CD4-positive, alpha-beta T cell treated with Interleukin-12 subunit alpha and Interleukin-12 subunit beta, for 1 hour (primary cell): ENCODE measurements at regions not wholly inside any gene's neighbourhood (a gene's known extent, or its start where the extent isn't known, plus 50 kb on each side); places are given as distances from the start of the nearest gene placed in this dataset.

Experiments
- DNase-seq: peaks from one replicate; pipeline ENCODE4 v3.0.0-alpha.2; 2020

GRCh38 chr9:126095546-126096190 lies 231.0 kb upstream of the MVB12B start:
- DNase-seq, result no peak

DNA sequence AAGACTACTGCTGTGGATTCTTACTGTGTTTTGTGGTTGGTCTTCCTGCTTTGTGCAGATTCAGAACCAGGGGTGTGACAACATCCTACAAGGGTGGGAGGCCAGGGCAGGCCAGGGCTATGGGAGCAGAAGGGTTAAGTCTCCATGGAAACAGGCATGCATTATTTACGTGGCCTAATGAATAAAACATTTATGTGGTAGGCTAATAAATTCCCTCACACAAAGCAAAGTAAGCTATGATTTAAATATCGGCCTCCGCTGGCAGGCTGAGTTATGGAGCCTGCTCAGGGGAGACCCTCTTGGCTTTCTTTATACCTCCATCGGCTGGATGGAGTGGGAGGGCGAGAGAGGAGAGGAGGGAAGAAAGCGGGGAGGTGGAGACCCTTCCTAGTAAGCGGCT lies 230.3 kb upstream of the MVB12B start:
- no peak for DNase-seq

DNA sequence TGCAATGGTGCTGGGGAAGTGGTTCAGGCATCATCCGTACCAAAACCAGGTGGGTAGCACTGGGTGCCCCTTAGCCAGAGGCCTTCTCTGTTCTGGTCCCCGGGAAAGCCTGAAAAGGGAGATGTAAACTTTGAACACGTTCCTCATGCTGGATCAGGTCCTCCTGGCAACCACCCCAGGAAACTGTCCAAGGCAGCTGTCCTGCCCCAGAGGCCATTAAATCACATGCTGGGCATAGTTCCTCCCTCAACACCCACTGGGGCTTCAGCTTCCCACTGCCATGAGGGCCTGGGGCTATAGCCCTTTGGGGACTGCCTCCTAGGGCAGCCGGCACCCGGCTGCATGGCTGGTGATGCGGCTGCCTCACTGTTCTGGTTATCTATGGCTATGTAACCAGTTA lies 228.9 kb upstream of the MVB12B start:
- DNase-seq, result no peak

DNA sequence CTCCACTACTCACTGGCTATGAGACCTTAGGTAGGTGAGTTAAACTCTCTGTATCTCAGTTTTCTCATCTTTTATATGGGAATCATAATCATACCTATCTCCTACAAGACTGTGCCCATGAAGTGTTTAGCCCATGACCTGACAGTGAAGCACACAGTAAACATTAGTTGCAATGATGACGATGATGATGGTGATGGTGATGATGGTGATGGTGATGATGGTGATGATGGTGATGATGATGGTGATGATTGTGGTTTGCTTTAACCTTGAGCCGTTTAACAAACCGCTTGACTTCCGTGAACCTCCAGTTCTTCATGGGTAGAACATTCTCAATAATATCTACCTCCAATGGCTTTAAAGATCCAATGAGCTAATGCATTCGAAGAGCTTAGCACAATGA lies 220.2 kb upstream of the MVB12B start:
- no peak for DNase-seq

DNA sequence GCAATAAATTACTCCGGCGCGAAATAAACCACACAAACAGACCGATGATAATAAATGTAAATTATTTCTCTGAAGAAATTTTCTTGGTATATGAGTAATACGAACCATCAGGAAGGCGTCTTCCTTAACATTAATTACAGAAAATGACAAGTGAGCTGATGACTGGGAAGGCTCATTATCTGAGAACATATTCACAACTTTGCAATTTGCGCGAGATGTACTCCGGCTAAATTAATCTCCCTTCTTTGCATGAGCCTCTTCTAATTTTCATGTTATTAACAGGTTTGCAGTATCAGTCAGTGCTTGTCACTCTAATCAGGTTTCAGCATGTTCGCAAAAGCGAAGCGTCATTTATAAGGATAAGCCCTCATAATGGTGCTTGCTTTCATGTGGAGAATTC lies 218.9 kb upstream of the MVB12B start:
- DNase-seq, result no peak

DNA sequence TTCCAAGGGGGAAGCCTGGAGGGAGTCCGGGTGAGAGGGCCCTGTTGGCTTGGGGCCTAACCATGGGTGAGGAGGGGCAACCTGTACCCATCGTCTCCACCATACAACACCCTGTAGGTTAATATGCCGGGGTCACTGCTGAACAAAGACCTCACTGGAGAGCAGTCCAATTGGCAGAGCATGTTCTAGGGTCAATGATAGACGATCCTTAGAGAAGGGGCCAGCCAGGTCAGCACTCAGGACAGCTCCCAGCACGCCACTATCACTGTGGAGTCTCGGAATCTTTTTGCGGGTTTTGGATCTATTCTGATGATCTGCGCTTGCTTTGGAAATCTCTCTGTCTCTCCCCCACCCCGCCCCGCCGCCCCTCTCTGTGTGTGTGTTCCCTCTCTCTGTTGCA lies 218.4 kb upstream of the MVB12B start:
- no peak for DNase-seq

- no peak for DNase-seq
Observed at GRCh38 chr9:126109575-126109974, 217.1 kb upstream of the MVB12B start.

GRCh38 chr9:126111556-126111955 lies 215.1 kb upstream of the MVB12B start:
- DNase-seq, result no peak

- DNase-seq, result no peak
Observed at GRCh38 chr9:126112135-126112720, 214.4 kb upstream of the MVB12B start.

DNA sequence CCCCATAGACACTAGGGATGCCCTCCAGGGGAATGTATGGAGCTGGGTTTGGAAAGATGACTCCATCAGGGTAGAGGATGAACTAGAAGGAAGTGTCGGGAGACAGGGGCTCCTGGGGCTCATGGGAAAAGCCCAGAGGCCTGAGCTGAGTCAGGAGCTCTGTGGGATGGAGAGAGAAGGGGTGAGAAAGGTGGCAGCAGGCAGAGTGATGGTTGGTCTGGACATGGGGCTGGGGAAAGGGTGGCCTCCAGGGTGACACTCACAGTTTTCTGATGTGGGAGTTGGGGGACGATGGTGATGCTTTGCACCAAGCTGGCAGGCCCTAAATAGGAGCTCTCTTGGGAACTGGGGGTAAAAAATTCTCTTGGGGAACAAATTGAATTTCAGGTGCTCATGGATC lies 213.5 kb upstream of the MVB12B start:
- no peak for DNase-seq

- DNase-seq, result no peak
Observed at GRCh38 chr9:126113756-126114408, 212.7 kb upstream of the MVB12B start.

DNA sequence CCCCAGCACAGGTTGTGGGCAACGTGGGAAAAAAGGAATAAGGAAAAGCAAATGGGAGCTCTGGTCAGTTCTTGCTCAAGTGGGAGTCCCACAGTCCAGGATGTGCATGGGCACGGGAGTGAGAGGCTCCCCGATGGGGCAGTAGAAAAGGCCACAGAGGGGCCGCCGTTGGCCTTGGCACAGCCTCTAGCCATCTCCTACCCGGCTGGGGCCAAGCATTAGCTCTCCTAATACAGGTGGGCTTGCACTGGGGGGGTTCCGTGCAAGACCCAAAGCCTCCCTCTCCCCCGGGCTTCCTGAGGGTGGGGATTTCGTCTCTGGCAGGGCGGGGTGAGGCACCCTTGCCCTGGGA lies 212.2 kb upstream of the MVB12B start:
- no peak for DNase-seq

GRCh38 chr9:126114850-126115460 lies 211.7 kb upstream of the MVB12B start:
- no peak for DNase-seq

DNA sequence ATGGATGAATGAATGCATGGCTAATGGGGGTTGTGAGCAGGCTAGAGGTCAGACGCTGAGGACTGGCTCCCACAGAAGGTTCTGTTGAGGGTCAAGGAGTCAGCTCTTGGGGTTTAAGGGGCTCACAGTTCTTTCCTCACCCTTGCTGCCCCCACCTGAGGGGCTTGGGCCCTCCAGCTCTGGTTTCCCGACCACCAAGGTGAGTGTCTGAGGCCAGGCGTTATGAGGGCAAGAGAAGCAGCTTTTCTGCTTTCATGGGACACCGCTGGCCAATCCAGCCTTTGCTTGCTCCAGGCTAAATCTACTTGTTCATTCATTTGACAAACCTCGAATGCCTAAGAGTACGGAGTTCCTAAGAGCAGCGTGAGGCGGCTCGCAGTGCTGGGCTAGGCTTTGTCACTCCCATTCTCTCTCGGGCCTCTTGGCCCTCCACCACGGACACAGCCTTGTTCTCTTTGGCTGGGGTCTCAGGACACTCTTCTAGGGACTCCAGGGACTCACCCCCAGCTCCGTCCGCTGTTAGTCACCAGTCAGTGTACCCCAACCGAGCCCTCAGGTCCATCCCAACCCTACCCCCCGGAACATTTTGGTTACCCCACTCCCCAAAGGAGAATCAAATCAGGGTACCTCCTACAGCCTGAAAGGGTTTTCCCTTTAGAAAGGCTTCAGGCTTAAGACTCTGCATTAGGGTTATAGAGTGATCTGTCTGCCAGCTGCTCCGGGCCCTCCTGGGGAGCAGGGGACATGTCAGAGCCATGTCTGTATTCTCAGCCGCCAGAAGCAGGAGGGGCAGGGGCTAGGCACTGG lies 210.1 kb upstream of the MVB12B start:
- no peak for DNase-seq

- no peak for DNase-seq
Observed at GRCh38 chr9:126117158-126117425, 209.5 kb upstream of the MVB12B start.

GRCh38 chr9:126117631-126118030 lies 209.0 kb upstream of the MVB12B start:
- no peak for DNase-seq

DNA sequence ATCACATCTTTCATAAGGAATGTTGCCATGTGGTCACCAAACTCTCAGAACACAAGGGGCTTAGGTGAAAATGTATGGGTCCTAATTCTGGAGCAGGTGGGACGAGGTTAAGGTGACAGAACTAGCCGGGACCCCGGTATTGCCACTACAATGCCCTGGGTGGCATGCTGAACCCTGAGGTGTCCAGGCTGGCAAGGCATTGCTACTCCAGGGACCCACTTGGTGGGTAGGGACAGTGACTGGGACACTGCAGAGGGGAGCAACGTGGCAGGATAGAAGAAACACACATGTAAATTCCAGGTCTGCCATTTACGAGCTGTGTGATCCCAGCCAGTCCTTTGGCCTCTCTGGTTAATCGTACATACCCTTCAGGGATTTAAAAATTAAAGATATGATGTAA lies 206.9 kb upstream of the MVB12B start:
- DNase-seq, result no peak

DNA sequence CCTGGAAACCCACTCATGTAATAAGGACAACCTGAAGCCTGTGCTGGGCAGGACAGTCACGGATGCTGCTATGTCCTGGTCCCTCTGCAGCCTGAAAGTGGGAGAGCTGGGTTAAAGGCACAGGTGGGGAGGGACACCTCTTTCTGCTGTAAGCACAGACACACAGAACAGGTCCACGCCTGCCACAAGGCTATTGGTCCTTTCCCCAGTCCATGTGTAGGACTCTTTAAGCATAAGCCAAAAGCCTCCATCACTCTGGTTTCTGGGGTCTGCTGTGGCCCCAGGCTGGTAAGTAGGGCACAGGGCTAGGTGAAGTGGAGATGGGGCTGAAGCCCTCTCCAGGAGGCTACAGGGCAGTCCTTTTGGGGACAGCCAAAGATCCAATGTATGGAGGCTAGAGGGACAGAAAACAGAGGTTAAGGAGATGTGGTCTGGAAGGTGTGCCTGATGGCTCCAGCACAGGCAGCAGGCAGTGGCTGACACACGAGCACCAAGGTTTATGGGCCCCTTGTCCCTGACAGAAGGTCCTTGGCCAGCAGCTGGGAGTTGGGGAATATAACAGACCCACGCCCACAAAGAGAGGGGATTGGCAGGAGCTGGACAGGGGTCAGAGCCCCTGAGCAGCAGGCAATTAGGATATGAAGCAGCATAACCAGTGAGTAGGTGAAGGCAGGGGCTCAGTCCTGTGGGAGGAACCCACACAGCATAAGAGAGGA lies 203.6 kb upstream of the MVB12B start:
- no peak for DNase-seq

DNA sequence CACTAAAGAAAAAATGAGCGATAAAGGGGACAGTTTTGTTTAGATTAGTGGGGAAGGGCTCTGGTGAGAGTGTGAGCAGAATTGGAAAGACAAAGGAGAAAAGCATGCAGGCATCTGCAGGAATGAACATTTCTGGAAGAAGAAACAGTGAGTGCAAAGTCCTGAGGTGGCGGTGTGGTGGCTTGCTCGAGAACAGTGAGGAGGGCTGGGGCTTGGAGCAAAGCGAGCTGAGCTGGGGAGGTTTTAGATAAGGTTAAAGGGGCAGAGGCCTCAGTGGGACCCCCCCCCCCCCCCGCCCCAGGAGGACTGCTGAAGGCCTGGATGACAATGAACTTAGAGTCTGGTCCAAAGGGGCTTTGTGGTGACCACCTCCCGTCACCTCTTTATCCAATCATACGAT lies 202.7 kb upstream of the MVB12B start:
- no peak for DNase-seq

DNA sequence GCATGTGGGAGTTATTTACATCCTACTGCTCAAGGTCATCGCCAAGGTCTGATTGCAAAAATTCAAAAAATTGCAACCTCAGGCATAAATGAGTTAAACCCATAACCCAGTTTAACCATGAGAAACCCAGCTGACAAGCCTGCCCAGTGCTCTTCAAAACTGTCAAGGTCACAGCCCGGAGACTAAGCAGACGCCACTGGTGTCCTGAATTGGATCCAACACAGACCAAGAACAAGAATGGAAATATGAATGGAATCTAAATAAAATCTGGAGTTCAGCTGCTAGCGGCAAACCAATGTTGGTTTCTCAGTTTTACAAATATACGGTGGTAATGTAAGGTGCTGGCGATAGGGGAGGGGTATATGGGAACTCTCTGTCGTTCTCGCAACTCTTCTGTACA lies 201.5 kb upstream of the MVB12B start:
- DNase-seq, result no peak

GRCh38 chr9:126125577-126125976 lies 201.1 kb upstream of the MVB12B start:
- DNase-seq, result no peak

DNA sequence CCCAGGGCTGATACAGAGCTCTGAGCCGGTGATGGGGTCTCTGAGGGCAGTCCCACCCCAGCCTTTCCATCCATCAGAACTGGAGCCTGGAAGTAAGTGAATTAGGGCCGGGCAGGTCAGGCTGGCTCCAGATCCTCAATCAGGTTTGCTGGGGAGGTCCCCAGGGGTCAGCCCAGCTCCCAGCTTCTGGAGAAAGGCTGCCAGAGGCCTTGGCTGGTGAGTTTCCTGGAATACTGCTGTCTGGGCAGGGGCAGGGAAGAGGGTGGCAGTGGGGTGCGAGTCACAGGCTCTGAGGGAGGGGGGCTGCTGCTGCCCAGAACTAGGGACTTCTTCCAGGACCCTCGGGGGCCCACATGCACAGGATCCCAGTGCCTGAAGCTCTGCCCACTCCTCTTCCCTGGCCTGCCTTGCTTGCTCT lies 200.6 kb upstream of the MVB12B start:
- no peak for DNase-seq

GRCh38 chr9:126126807-126127206 lies 199.8 kb upstream of the MVB12B start:
- no peak for DNase-seq
